ENCODE measurements at regions not wholly inside any gene's neighbourhood (a gene's known extent, or its start where the extent isn't known, plus 50 kb on each side); places are given as distances from the start of the nearest gene placed in this dataset.

DNA sequence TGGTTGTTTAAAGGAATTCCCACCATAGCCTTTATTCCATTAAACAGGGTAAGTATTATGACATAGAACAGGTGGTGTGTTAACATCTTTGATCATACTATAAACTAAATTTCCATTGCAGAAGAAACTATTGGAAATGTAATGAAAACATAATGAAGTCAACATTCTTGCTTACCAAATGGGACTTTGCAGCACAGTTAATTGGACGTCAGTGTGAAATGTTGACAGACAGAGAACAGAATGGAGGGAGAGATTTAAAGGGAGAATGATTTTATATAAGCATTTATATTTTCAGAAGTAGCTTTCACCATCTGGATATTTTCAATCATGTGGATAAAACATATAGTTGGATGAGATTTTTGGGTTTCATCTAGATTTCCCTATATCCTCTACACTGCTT, 311.3 kb downstream of the TUSC1 start:
- TF ChIP-seq CTCF (conservative IDR thresholded peaks at IDR 0.05; ENCODE audit: low read depth, low read length) (no peak), EZH2phosphoT487 (IDR thresholded peaks at IDR 0.05; ENCODE audit: borderline replicate concordance, low read length) (no peak)

All from PC-3 (cell line).